Testis (tissue), 2 donors: ENCODE measurements at regions not wholly inside any gene's neighbourhood (a gene's known extent, or its start where the extent isn't known, plus 50 kb on each side); places are given as distances from the start of the nearest gene placed in this dataset.
"Not testable (repeated sequence)": the region's sequence is repeated elsewhere in the genome, so short reads cannot be mapped to it uniquely, and the experiment has no call there.

ENCODE experiments used
- POLR2A ChIP-seq: fragments of 450-650 bp; IDR thresholded peaks from one replicate; pipeline ENCODE4 v1.6.1; 2017; ENCODE audit warnings: antibody characterized with exemption, mild to moderate bottlenecking, moderate library complexity
- TF ChIP-seq, protein P1 (sequence below), 3 experiments: fragments of 450-650 bp in 2 of 3; fragments of 200-600 bp in 1 of 3; sonication (generic) in 1 of 3; IDR thresholded peaks; one replicate each; pipeline ENCODE4 v1.5.1; 2016 to 2019; ENCODE audit warnings: antibody characterized with exemption in 3 of 3, mild to moderate bottlenecking in 2 of 3, moderate library complexity in 1 of 3

DNA sequence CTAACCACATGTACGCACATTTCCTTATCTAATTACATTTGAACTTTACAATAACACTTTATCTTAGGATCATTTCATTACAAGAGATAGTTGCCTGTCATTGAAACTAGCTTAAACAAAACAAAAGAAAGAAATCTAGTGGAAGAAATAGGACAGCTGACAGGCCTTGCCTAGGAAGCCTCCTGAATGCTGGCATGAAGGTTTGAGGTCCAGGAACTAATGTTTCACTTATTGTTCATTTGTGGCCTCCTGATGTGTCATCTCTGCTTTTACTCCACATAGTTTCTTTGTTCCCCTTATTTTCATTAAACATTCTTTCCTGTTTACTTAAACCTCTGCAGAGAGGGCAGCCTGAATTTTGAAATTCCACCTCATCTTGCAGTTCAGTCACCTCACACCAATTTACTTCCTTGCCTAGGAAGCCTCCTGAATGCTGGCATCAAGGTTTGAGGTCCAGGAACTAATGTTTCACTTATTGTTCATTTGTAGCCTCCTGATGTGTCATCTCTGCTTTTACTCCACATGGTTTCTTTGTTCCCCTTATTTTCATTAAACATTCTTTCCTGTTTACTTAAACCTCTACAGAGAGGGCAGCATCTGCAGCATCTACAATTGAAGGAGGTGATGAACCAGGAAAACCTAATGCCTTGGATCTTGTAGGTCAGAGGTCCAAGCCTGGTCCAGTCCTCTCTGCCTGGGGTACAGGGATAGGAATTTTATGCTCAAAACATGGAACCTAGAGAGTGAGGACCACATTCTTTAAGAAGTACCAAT is 319.2 kb downstream of the SPATA31A1 start:
- TF ChIP-seq, protein P1, sequence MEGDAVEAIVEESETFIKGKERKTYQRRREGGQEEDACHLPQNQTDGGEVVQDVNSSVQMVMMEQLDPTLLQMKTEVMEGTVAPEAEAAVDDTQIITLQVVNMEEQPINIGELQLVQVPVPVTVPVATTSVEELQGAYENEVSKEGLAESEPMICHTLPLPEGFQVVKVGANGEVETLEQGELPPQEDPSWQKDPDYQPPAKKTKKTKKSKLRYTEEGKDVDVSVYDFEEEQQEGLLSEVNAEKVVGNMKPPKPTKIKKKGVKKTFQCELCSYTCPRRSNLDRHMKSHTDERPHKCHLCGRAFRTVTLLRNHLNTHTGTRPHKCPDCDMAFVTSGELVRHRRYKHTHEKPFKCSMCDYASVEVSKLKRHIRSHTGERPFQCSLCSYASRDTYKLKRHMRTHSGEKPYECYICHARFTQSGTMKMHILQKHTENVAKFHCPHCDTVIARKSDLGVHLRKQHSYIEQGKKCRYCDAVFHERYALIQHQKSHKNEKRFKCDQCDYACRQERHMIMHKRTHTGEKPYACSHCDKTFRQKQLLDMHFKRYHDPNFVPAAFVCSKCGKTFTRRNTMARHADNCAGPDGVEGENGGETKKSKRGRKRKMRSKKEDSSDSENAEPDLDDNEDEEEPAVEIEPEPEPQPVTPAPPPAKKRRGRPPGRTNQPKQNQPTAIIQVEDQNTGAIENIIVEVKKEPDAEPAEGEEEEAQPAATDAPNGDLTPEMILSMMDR (IDR thresholded peaks at IDR 0.05): not testable (repeated sequence)
- TF ChIP-seq POLR2A: not testable (repeated sequence)
